ENCODE measurements at regions not wholly inside any gene's neighbourhood (a gene's known extent, or its start where the extent isn't known, plus 50 kb on each side); places are given as distances from the start of the nearest gene placed in this dataset.

GRCh38 chr10:107899502-107900062 is 735.1 kb upstream of the SORCS1 start:
- Histone ChIP-seq H4K20me1 (ENCODE audit: control insufficient read depth, extremely low read depth, insufficient read depth, low read length) (no peaks in the 10 kb centered on the region), H3K4me2 (ENCODE audit: extremely low read depth, insufficient read depth, low read length) (no peak overlapping the region), H3K27ac (ENCODE audit: insufficient read depth, low read length) (no peak overlapping the region), H3K4me1 (ENCODE audit: control insufficient read depth, extremely low read depth, insufficient read depth, low read length) (no peaks in the 10 kb centered on the region), H3K36me3 (ENCODE audit: control insufficient read depth, insufficient read depth, low read length) (no peaks in the 10 kb centered on the region), H2AFZ (ENCODE audit: low read length) (no peak overlapping the region), H3K79me2 (ENCODE audit: control insufficient read depth, insufficient read depth, low read length) (no peaks in the 10 kb centered on the region), H3K9ac (ENCODE audit: insufficient read depth, low read length) (no peak overlapping the region), H3K9me3 (ENCODE audit: control insufficient read depth, insufficient read depth, low read depth, low read length) (no peaks in the 10 kb centered on the region), H3K27me3 (ENCODE audit: control insufficient read depth, insufficient read depth, low read length) (no peaks in the 10 kb centered on the region), H3K4me3 (replicated peaks in 1 of 4; ENCODE audit: control extremely low read depth in 1 of 4, insufficient read depth in 1 of 4, low read depth in 3 of 4, low read length in 4 of 4) (no peak overlapping the region)
- TF ChIP-seq CTCF (conservative IDR thresholded peaks at IDR 0.05 in 1 of 2, IDR thresholded peaks at IDR 0.05 in 1 of 2; ENCODE audit: low read depth in 1 of 2, low read length in 2 of 2): no peak
- TF ChIP-seq EZH2 (IDR thresholded peaks at IDR 0.05; ENCODE audit: low read length, missing control alignments): no peak
- no peak for DNase-seq (ENCODE audit: low read depth in 2 of 2)

GRCh38 chr10:107899075-107899474 is 734.6 kb upstream of the SORCS1 start:
- Histone ChIP-seq H3K4me1 (ENCODE audit: control insufficient read depth, extremely low read depth, insufficient read depth, low read length) (no peaks in the 10 kb centered on the region), H3K36me3 (ENCODE audit: control insufficient read depth, insufficient read depth, low read length) (no peaks in the 10 kb centered on the region)
- no peak for TF ChIP-seq EZH2 (IDR thresholded peaks at IDR 0.05; ENCODE audit: low read length, missing control alignments)
- TF ChIP-seq CTCF (conservative IDR thresholded peaks at IDR 0.05 in 1 of 2, IDR thresholded peaks at IDR 0.05 in 1 of 2; ENCODE audit: low read depth in 1 of 2, low read length in 2 of 2): no peak

GRCh38 chr10:107898392-107898791 is 733.9 kb upstream of the SORCS1 start:
- Histone ChIP-seq H3K9me3 (ENCODE audit: control insufficient read depth, insufficient read depth, low read depth, low read length) (no peaks in the 10 kb centered on the region), H2AFZ (ENCODE audit: low read length) (no peak overlapping the region), H3K79me2 (ENCODE audit: control insufficient read depth, insufficient read depth, low read length) (no peaks in the 10 kb centered on the region), H3K36me3 (ENCODE audit: control insufficient read depth, insufficient read depth, low read length) (no peaks in the 10 kb centered on the region), H3K4me3 (replicated peaks in 1 of 4; ENCODE audit: control extremely low read depth in 1 of 4, insufficient read depth in 1 of 4, low read depth in 3 of 4, low read length in 4 of 4) (no peak overlapping the region), H3K27ac (ENCODE audit: insufficient read depth, low read length) (no peak overlapping the region), H3K4me1 (ENCODE audit: control insufficient read depth, extremely low read depth, insufficient read depth, low read length) (no peaks in the 10 kb centered on the region), H4K20me1 (ENCODE audit: control insufficient read depth, extremely low read depth, insufficient read depth, low read length) (no peaks in the 10 kb centered on the region), H3K9ac (ENCODE audit: insufficient read depth, low read length) (no peak overlapping the region), H3K27me3 (ENCODE audit: control insufficient read depth, insufficient read depth, low read length) (no peaks in the 10 kb centered on the region), H3K4me2 (ENCODE audit: extremely low read depth, insufficient read depth, low read length) (no peak overlapping the region)
- TF ChIP-seq EZH2 (IDR thresholded peaks at IDR 0.05; ENCODE audit: low read length, missing control alignments) (no peak), CTCF (conservative IDR thresholded peaks at IDR 0.05 in 1 of 2, IDR thresholded peaks at IDR 0.05 in 1 of 2; ENCODE audit: low read depth in 1 of 2, low read length in 2 of 2) (no peak)
- no peak for DNase-seq (ENCODE audit: low read depth in 2 of 2)

More at GRCh38 chr10:107899075-107899474, 734.6 kb upstream of the SORCS1 start:
- Histone ChIP-seq H4K20me1 (ENCODE audit: control insufficient read depth, extremely low read depth, insufficient read depth, low read length) (no peaks in the 10 kb centered on the region), H3K27me3 (ENCODE audit: control insufficient read depth, insufficient read depth, low read length) (no peaks in the 10 kb centered on the region), H3K9ac (ENCODE audit: insufficient read depth, low read length) (no peak overlapping the region), H3K9me3 (ENCODE audit: control insufficient read depth, insufficient read depth, low read depth, low read length) (no peaks in the 10 kb centered on the region), H2AFZ (ENCODE audit: low read length) (no peak overlapping the region), H3K4me3 (replicated peaks in 1 of 4; ENCODE audit: control extremely low read depth in 1 of 4, insufficient read depth in 1 of 4, low read depth in 3 of 4, low read length in 4 of 4) (no peak overlapping the region), H3K4me2 (ENCODE audit: extremely low read depth, insufficient read depth, low read length) (no peak overlapping the region), H3K79me2 (ENCODE audit: control insufficient read depth, insufficient read depth, low read length) (no peaks in the 10 kb centered on the region), H3K27ac (ENCODE audit: insufficient read depth, low read length) (no peak overlapping the region)
- no peak for DNase-seq (ENCODE audit: low read depth in 2 of 2)

All from fibroblast of lung (primary cell).